SK-N-SH treated with all-trans-retinoic acid at 6 μM for 48 hours (cell line): ENCODE measurements at regions not wholly inside any gene's neighbourhood (a gene's known extent, or its start where the extent isn't known, plus 50 kb on each side); places are given as distances from the start of the nearest gene placed in this dataset.

Source experiments
- ATAC-seq: fragments of 200-7000 bp; cut with Tn5 transposase; 3 replicates; pipeline ENCODE4 v1.9.1; 2020; ENCODE audit warnings: mild to moderate bottlenecking, moderate library complexity
- ARNTL ChIP-seq: fragments of 450-650 bp; formaldehyde crosslinking; IDR thresholded peaks from 2 replicates; pipeline ENCODE4 v1.5.0; 2020; ENCODE audit warnings: low read depth, mild to moderate bottlenecking, moderate library complexity, borderline replicate concordance
- CSDC2 ChIP-seq: fragments of 250-450 bp; sonication (Bioruptor Pico); IDR thresholded peaks from 2 replicates; pipeline ENCODE4 v1.5.0; 2020; ENCODE audit warnings: mild to moderate bottlenecking, moderate library complexity
- ESRRG ChIP-seq: fragments of 250-450 bp; sonication (Bioruptor Pico); IDR thresholded peaks from 2 replicates; pipeline ENCODE4 v1.6.1; 2021; ENCODE audit warnings: mild to moderate bottlenecking
- GLIS3 ChIP-seq: fragments of 250-450 bp; sonication (Bioruptor Pico); IDR thresholded peaks from 2 replicates; pipeline ENCODE4 v1.5.0; 2020; ENCODE audit warnings: mild to moderate bottlenecking, moderate library complexity
- ISL1 ChIP-seq: fragments of 250-450 bp; sonication (Bioruptor Pico); IDR thresholded peaks from 2 replicates; pipeline ENCODE4 v2.1.2; 2022; ENCODE audit warnings: mild to moderate bottlenecking, moderate library complexity
- OSR1 ChIP-seq: fragments of 250-450 bp; sonication (Bioruptor Pico); IDR thresholded peaks from 2 replicates; pipeline ENCODE4 v1.8.0; 2022; ENCODE audit warnings: moderate library complexity, mild to moderate bottlenecking, inconsistent platforms
- PPARA ChIP-seq: fragments of 250-450 bp; sonication (Bioruptor Pico); IDR thresholded peaks from 2 replicates; pipeline ENCODE4 v1.5.0; 2020; ENCODE audit warnings: mild to moderate bottlenecking, borderline replicate concordance
- RARB ChIP-seq: fragments of 250-450 bp; sonication (Bioruptor Pico); IDR thresholded peaks from 2 replicates; pipeline ENCODE4 v1.8.0; 2021; ENCODE audit warnings: mild to moderate bottlenecking, moderate library complexity
- SNAI2 ChIP-seq: fragments of 250-450 bp; sonication (Bioruptor Pico); IDR thresholded peaks from 2 replicates; pipeline ENCODE4 v1.5.0; 2020; ENCODE audit warnings: mild to moderate bottlenecking, moderate library complexity
- ZC3H10 ChIP-seq: fragments of 250-450 bp; sonication (Bioruptor Pico); IDR thresholded peaks from 2 replicates; pipeline ENCODE4 v1.5.1; 2021; ENCODE audit warnings: mild to moderate bottlenecking, moderate library complexity
- ZFP3 ChIP-seq: fragments of 250-450 bp; sonication (Bioruptor Pico); IDR thresholded peaks from 2 replicates; pipeline ENCODE4 v1.5.0; 2020; ENCODE audit warnings: mild to moderate bottlenecking, moderate library complexity
- ZFP30 ChIP-seq: fragments of 450-650 bp; formaldehyde crosslinking; IDR thresholded peaks from 2 replicates; pipeline ENCODE4 v1.5.0; 2022; ENCODE audit warnings: mild to moderate bottlenecking, moderate library complexity
- ZNF565 ChIP-seq: fragments of 450-650 bp; formaldehyde crosslinking; conservative IDR thresholded peaks from 2 replicates; pipeline ENCODE4 v1.5.0; 2020; ENCODE audit warnings: low read depth, mild to moderate bottlenecking, moderate library complexity
- ZNF70 ChIP-seq: fragments of 450-650 bp; formaldehyde crosslinking; IDR thresholded peaks from 2 replicates; pipeline ENCODE4 v1.5.0; 2020; ENCODE audit warnings: mild to moderate bottlenecking, moderate library complexity
- ZNF8 ChIP-seq: fragments of 450-650 bp; formaldehyde crosslinking; IDR thresholded peaks from 2 replicates; pipeline ENCODE4 v1.5.0; 2020; ENCODE audit warnings: mild to moderate bottlenecking, moderate library complexity
- TF ChIP-seq, protein P1 (sequence below): fragments of 250-450 bp; sonication (Bioruptor Pico); IDR thresholded peaks from 2 replicates; pipeline ENCODE4 v1.5.1; 2021; ENCODE audit warnings: mild to moderate bottlenecking, moderate library complexity
- TF ChIP-seq, protein P2 (sequence below): fragments of 250-450 bp; sonication (Bioruptor Pico); IDR thresholded peaks from 2 replicates; pipeline ENCODE4 v1.5.0; 2020; ENCODE audit warnings: mild to moderate bottlenecking, moderate library complexity
- TF ChIP-seq, protein P3 (sequence below): fragments of 250-450 bp; sonication (Bioruptor Pico); IDR thresholded peaks from 2 replicates; pipeline ENCODE4 v1.8.0; 2021; ENCODE audit warnings: low read depth, mild to moderate bottlenecking, moderate library complexity, borderline replicate concordance
- TF ChIP-seq, protein P4 (sequence below): fragments of 250-450 bp; sonication (Bioruptor Pico); IDR thresholded peaks from 2 replicates; pipeline ENCODE4 v1.5.1; 2020; ENCODE audit warnings: low read depth, mild to moderate bottlenecking, moderate library complexity

DNA sequence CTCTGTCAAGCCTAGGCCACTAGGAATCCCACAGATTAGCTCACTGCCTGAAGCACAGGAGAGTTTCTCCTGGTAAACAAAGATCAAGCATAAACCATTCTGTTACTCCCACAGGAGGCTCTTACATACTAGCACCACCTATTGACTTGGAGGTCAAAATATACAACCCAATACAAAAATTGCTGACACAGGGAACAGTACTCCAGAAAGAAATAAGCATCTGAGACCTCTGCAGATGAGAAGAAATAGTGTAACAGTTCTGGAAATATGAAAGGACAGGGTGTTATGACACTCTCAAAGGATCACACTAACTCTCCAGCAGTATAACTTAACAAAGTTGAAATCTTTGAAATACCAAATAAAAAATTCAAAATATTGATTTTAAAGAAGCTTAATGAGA is 269.6 kb upstream of the ARRDC3 start:
- TF ChIP-seq, protein P1, sequence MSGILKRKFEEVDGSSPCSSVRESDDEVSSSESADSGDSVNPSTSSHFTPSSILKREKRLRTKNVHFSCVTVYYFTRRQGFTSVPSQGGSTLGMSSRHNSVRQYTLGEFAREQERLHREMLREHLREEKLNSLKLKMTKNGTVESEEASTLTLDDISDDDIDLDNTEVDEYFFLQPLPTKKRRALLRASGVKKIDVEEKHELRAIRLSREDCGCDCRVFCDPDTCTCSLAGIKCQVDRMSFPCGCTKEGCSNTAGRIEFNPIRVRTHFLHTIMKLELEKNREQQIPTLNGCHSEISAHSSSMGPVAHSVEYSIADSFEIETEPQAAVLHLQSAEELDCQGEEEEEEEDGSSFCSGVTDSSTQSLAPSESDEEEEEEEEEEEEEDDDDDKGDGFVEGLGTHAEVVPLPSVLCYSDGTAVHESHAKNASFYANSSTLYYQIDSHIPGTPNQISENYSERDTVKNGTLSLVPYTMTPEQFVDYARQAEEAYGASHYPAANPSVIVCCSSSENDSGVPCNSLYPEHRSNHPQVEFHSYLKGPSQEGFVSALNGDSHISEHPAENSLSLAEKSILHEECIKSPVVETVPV (CRISPR knock-in tag), result no peak
- no peak for TF ChIP-seq ESRRG (CRISPR knock-in tag)
- TF ChIP-seq OSR1 (CRISPR knock-in tag), result no peak
- TF ChIP-seq ZFP30 (CRISPR knock-in tag), result no peak
- TF ChIP-seq SNAI2 (CRISPR knock-in tag), result no peak
- no peak for TF ChIP-seq ARNTL
- TF ChIP-seq, protein P2, sequence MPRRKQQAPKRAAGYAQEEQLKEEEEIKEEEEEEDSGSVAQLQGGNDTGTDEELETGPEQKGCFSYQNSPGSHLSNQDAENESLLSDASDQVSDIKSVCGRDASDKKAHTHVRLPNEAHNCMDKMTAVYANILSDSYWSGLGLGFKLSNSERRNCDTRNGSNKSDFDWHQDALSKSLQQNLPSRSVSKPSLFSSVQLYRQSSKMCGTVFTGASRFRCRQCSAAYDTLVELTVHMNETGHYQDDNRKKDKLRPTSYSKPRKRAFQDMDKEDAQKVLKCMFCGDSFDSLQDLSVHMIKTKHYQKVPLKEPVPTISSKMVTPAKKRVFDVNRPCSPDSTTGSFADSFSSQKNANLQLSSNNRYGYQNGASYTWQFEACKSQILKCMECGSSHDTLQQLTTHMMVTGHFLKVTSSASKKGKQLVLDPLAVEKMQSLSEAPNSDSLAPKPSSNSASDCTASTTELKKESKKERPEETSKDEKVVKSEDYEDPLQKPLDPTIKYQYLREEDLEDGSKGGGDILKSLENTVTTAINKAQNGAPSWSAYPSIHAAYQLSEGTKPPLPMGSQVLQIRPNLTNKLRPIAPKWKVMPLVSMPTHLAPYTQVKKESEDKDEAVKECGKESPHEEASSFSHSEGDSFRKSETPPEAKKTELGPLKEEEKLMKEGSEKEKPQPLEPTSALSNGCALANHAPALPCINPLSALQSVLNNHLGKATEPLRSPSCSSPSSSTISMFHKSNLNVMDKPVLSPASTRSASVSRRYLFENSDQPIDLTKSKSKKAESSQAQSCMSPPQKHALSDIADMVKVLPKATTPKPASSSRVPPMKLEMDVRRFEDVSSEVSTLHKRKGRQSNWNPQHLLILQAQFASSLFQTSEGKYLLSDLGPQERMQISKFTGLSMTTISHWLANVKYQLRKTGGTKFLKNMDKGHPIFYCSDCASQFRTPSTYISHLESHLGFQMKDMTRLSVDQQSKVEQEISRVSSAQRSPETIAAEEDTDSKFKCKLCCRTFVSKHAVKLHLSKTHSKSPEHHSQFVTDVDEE (CRISPR knock-in tag), result no peak
- TF ChIP-seq ZFP3 (CRISPR knock-in tag), result no peak
- TF ChIP-seq, protein P3, sequence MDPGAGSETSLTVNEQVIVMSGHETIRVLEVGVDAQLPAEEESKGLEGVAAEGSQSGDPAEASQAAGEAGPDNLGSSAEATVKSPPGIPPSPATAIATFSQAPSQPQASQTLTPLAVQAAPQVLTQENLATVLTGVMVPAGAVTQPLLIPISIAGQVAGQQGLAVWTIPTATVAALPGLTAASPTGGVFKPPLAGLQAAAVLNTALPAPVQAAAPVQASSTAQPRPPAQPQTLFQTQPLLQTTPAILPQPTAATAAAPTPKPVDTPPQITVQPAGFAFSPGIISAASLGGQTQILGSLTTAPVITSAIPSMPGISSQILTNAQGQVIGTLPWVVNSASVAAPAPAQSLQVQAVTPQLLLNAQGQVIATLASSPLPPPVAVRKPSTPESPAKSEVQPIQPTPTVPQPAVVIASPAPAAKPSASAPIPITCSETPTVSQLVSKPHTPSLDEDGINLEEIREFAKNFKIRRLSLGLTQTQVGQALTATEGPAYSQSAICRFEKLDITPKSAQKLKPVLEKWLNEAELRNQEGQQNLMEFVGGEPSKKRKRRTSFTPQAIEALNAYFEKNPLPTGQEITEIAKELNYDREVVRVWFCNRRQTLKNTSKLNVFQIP (CRISPR knock-in tag), result no peak
- no peak for TF ChIP-seq GLIS3 (CRISPR knock-in tag)
- no peak for TF ChIP-seq RARB (CRISPR knock-in tag)

DNA sequence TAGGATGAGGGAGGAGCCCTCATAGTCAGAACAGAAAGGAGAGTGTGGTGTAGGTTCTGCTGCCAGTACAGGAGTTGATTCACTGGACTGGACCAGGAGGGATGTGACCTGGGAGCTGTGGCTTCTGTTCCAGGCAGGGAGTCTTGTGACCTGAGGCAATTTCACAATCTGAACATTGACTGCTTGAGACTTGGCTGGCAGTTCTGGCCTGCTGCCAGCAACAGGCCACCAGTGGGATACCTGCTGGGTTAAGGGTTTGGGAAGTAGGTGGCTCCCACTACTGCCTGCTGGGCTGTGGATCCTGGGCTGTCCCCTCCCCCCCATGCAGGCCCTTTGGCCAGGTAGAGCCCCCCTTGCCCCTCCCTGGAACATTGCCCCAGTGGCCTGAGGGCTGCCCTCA is 268.6 kb upstream of the ARRDC3 start:
- ATAC-seq, result no peak

More for the DNA sequence above, 269.6 kb upstream of the ARRDC3 start:
- no peak for ATAC-seq

DNA sequence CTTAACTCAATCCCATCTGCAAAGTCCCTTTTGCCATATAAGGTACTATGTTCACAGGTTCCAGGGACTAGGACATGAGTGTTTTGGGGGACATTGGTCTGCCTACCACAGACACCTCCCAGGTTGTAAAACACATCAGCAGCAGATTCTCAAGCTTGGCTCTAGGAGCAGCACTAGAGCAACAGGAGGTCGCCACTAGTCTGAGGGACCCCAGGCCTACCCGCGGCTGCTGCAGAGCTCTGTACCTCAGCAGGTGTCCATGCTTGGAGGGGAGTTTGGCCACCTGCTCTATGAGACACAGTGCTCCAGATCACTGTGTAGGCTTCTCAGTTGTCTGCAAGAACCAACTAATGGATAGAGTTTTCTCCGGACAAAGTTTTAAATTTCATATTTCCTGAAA is 262.2 kb upstream of the ARRDC3 start:
- ATAC-seq, result no peak
- no peak for TF ChIP-seq ZFP3 (CRISPR knock-in tag)
- TF ChIP-seq ZFP30 (CRISPR knock-in tag), result no peak
- TF ChIP-seq ISL1 (CRISPR knock-in tag), result no peak
- TF ChIP-seq, protein P4, sequence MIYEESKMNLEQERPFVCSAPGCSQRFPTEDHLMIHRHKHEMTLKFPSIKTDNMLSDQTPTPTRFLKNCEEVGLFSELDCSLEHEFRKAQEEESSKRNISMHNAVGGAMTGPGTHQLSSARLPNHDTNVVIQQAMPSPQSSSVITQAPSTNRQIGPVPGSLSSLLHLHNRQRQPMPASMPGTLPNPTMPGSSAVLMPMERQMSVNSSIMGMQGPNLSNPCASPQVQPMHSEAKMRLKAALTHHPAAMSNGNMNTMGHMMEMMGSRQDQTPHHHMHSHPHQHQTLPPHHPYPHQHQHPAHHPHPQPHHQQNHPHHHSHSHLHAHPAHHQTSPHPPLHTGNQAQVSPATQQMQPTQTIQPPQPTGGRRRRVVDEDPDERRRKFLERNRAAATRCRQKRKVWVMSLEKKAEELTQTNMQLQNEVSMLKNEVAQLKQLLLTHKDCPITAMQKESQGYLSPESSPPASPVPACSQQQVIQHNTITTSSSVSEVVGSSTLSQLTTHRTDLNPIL, result no peak
- no peak for TF ChIP-seq ZNF565 (CRISPR knock-in tag)
- TF ChIP-seq PPARA (CRISPR knock-in tag), result no peak
- TF ChIP-seq, protein P3 (CRISPR knock-in tag), result no peak
- no peak for TF ChIP-seq GLIS3 (CRISPR knock-in tag)
- TF ChIP-seq ZNF8, result no peak
- TF ChIP-seq OSR1 (CRISPR knock-in tag), result no peak
- no peak for TF ChIP-seq ZNF70 (CRISPR knock-in tag)
- TF ChIP-seq ZC3H10 (CRISPR knock-in tag), result no peak
- TF ChIP-seq ESRRG (CRISPR knock-in tag), result no peak

More for the DNA sequence above, 268.6 kb upstream of the ARRDC3 start:
- no peak for TF ChIP-seq GLIS3 (CRISPR knock-in tag)

DNA sequence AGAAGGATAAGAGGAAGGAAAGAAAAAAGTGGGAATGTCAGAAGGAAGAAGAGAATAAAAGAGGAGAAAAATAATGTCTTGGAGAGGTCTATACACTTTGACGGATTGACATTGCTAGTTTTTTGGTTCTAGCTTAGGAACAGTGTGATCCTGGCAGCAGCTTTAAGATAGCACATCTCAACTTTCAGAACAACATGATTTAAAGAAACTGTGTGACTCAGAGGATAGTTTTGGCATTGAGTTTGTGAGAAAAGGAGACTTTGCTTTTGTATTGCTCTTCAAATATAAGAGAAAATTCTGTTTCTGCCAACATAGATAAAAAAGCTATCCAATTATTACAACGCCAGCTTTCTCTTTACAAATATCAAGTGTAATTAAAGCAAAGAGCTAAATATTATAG is 260.7 kb upstream of the ARRDC3 start:
- 0 out of 2 replicates have a peak, but pooled peaks have one; percentile 10 for TF ChIP-seq ISL1 (CRISPR knock-in tag)
- no peak for TF ChIP-seq CSDC2 (CRISPR knock-in tag)
- ATAC-seq, result peak; percentile 80
